HEK293T (cell line): ENCODE measurements at regions not wholly inside any gene's neighbourhood (a gene's known extent, or its start where the extent isn't known, plus 50 kb on each side); places are given as distances from the start of the nearest gene placed in this dataset.

Source experiments
- SP1 ChIP-seq: fragments of 450-650 bp; IDR thresholded peaks from 2 replicates; pipeline ENCODE4 v1.6.1; 2017
- TARDBP ChIP-seq: fragments of 450-650 bp; IDR thresholded peaks from 2 replicates; pipeline ENCODE4 v1.6.1; 2016

DNA sequence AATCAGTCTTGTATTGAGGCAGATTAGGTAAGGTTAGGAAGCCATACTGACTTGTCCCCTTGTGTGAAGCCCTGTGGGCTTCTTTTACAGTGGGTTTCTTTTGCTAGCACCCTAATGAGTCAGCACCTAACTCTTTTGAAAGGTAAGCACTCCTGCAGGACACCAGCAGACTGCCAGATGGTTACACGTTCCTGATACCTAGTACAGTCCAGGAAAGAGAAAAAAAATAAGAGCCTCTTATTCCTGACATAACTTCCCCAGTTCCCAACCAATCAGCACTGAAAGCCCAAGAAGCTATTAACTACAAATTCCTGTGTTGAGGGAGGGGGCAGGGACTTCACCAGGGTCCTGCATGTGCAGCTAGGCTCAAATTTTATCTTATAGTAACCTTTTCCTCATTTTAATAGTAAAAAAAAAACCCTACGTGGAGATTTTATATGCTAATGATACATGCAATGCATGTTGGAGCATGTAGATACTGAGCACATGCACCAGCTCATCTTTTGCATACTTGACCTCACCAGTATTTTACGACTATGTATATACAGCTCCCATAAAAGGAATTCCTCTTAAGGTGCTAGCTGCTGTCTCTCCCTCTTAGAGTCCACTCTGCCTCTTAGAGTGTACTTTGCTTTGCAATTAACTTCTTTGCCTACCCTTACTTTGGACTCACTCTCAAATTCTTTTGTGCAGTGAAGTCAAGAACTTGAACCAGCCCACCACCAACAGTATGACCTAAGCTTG lies 84.7 kb upstream of the RORB start:
- TF ChIP-seq TARDBP: no peak
- no peak for TF ChIP-seq SP1
